Coronary artery (tissue), 2 donors: ENCODE measurements at regions not wholly inside any gene's neighbourhood (a gene's known extent, or its start where the extent isn't known, plus 50 kb on each side); places are given as distances from the start of the nearest gene placed in this dataset.
"Not testable (repeated sequence)": the region's sequence is repeated elsewhere in the genome, so short reads cannot be mapped to it uniquely, and the experiment has no call there.

Source experiments
- DNase-seq: peaks from one replicate; pipeline ENCODE4 v3.0.0-alpha.2; 2017; ENCODE audit warnings: low spot score
- H3K27ac ChIP-seq, 2 donors: fragments of 200-600 bp; sonication (generic); one replicate each; pipeline ENCODE4 v1.5.1; 2016 to 2019
- H3K4me3 ChIP-seq: fragments of 200-600 bp; sonication (generic); 2 replicates; pipeline ENCODE4 v1.5.1; 2016; ENCODE audit warnings: mild to moderate bottlenecking, moderate library complexity
- TF ChIP-seq, protein P1 (sequence below): fragments of 200-600 bp; sonication (generic); IDR thresholded peaks from one replicate; pipeline ENCODE4 v1.5.1; 2019; ENCODE audit warnings: antibody characterized with exemption

DNA sequence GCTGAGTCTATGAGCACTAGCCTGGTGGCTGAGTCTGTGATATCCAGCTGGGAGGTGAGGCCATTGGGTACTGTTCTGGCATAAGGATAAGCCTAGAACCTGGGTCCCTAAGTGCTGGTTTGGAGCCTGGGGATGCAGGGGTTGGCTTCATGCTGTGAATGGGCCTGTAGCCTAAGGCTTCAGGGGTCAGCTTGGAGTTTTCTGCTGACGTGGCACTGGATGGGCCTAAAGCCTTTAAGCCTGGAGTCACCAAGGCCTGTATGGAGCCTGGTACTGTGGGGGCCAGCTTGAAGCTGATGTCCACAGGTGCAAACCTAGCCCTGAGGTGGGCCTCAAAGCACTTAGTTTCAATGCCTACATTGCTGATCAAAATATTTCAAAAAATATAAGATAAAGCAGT lies 979.6 kb upstream of the POU3F4 start:
- DNase-seq, result no peak
- TF ChIP-seq, protein P1, sequence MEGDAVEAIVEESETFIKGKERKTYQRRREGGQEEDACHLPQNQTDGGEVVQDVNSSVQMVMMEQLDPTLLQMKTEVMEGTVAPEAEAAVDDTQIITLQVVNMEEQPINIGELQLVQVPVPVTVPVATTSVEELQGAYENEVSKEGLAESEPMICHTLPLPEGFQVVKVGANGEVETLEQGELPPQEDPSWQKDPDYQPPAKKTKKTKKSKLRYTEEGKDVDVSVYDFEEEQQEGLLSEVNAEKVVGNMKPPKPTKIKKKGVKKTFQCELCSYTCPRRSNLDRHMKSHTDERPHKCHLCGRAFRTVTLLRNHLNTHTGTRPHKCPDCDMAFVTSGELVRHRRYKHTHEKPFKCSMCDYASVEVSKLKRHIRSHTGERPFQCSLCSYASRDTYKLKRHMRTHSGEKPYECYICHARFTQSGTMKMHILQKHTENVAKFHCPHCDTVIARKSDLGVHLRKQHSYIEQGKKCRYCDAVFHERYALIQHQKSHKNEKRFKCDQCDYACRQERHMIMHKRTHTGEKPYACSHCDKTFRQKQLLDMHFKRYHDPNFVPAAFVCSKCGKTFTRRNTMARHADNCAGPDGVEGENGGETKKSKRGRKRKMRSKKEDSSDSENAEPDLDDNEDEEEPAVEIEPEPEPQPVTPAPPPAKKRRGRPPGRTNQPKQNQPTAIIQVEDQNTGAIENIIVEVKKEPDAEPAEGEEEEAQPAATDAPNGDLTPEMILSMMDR, result no peak
- no peak overlapping the region for H3K27ac ChIP-seq
- H3K4me3 ChIP-seq, result no peak overlapping the region

DNA sequence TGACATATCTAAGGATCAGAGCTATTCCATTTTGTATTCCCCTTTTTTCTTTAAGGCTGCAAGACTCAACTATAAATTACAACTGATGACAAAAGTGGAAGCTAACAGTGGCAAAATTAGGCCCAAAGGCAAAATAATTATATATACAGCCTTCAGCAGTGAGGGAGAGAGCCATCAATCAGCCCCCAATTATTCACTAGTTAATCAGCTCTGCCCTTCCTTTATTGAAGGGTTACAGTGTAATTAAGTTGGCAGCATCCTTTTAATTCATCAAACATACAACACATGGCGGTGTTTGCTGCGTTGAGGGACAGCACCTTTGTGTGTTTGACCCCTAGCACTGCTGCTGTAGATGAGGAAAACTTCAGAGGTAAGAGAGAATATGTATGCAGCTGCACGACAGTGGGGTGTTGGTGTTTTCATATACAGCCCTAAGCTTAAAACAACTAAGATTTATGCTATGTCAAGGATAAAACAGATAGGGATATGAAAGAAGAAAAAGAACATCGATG lies 973.9 kb upstream of the POU3F4 start:
- Histone ChIP-seq H3K4me3 (no peak overlapping the region), H3K27ac (no peak overlapping the region)
- DNase-seq, result no peak
- TF ChIP-seq, protein P1, result no peak

DNA sequence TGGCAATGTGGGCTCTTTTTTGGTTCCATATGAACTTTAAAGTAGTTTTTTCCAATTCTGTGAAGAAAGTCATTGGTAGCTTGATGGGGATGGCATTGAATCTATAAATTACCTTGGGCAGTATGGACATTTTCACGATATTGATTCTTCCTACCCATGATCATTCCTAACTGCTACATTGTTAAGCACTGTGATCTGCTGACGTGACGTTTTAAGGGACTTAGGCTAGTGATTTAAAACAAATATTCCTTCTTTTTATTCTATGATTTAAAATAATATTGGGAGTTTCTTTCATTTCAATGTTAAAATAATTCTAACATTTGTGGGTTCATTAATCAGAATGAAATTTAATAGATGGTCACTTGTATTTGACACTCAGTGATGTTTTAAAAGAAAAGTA lies 970.9 kb upstream of the POU3F4 start:
- not testable (repeated sequence) for H3K27ac ChIP-seq

DNA sequence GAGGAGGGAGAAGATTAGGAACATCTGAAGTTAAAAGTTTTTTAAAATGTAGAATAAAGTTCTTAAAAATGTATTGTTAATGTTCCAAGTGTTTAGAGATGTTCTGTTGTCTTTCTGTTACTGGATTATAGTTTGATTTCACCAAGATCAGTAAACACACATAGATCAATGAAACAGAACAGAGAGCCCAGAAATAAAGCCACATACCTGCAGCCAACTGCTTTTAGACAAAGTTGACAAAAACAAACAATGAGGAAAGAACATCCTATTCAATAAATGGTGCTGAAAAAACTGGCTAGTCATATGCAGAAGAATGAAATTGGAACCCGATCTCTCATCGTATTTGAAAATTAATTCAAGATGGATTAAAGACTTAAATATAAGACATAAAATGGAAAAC lies 966.3 kb upstream of the POU3F4 start:
- Histone ChIP-seq H3K4me3 (no peak overlapping the region), H3K27ac (no peak overlapping the region)
- DNase-seq, result no peak
- TF ChIP-seq, protein P1, result no peak

More for the DNA sequence above, 970.9 kb upstream of the POU3F4 start:
- DNase-seq, H3K4me3 ChIP-seq: not testable (repeated sequence)

DNA sequence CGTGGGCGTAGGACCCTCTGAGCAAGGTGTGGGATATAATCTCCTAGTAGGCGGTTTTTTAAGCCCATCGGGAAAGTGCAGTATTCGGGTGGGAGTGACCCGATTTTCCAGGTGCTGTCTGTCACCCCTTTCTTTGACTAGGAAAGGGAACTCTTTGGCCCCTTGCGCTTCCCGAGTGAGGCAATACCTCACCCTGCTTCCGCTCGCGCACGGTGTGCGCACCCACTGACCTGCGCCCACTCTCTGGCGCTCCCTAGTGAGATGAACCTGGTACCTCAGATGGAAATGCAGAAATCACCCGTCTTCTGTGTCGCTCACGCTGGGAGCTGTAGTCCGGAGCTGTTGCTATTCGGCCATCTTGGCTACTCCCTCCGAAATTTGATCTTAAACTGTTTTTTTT lies 955.9 kb upstream of the POU3F4 start:
- H3K27ac ChIP-seq, H3K4me3 ChIP-seq, DNase-seq: not testable (repeated sequence)

DNA sequence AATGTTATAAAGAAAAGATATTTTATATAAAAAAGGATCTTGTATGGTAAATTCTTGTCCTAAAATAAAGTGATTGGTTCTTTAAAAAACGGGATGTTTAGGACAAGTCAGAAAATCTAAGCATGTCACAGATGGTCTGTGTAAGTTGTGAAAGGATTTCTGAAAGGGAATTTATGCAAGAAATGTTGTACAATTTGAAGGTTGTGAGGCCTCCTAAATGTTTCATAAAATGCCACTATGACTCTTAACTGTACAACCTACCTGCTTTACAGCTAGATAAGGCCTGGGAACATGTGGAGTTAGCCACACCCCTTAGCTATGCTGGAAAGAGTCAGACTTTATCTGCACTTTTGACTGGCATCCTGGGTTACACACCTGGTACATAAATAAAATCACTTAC lies 951.5 kb upstream of the POU3F4 start:
- TF ChIP-seq, protein P1, result no peak
- Histone ChIP-seq H3K4me3 (no peak overlapping the region), H3K27ac (no peak overlapping the region)
- DNase-seq, result no peak

DNA sequence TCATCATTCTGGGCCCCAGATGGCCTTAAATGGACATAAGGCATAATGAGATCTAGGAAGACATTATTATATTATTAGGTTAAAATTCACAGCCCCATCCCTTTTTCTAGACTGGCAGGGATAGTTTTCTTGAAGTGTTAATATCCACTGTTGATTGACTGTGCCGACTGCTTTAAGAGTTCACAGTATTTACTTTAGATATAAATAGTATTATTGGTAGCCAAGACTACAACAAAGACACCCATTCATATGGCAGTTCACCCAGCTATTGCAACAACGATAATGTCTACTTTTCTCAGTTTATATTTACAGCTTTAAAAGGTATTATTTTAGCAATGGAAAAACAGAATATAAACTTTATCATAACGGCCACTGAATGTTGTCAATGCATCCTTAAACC lies 922.2 kb upstream of the POU3F4 start:
- Histone ChIP-seq H3K4me3 (no peak overlapping the region), H3K27ac (no peak overlapping the region)
- no peak for DNase-seq
- TF ChIP-seq, protein P1, result no peak

DNA sequence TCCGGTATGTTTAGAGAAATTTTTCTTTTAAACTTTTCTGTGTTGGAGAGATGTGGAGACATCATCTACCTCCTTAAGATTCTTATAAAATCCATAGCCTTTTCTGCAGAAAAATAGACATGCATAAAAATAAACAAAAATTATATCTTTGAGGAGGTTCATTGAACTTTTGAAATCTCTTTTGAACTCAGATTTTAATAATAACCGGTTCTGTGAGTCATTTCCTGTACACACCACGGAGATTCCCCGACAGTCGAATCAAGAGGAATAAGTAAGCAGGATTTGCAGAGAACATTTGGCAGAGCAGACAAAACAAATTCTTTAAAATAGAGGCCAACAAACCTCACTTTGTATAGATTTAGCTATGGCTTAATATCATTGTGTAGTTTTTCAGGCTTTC lies 918.7 kb upstream of the POU3F4 start:
- no peak overlapping the region for H3K27ac ChIP-seq
- DNase-seq, result no peak
- H3K4me3 ChIP-seq, result no peak overlapping the region
- TF ChIP-seq, protein P1, result no peak
